GM12865 (cell line): ENCODE measurements at regions not wholly inside any gene's neighbourhood (a gene's known extent, or its start where the extent isn't known, plus 50 kb on each side); places are given as distances from the start of the nearest gene placed in this dataset.

Experiments used
- DNase-seq: peaks from one replicate; pipeline ENCODE4 v3.0.0; 2010; ENCODE audit warnings: low read depth
- H3K4me3 ChIP-seq: 2 replicates; pipeline ENCODE4 v1.5.1; 2011; ENCODE audit warnings: mild to moderate bottlenecking, low read depth, low read length, control low read depth
- CTCF ChIP-seq: IDR thresholded peaks from 2 replicates; pipeline ENCODE4 v1.5.1; 2011; ENCODE audit warnings: low read length, control low read depth, low read depth, inconsistent platforms; ENCODE audit not compliant: insufficient read depth; ENCODE audit errors: missing control alignments

- no peak overlapping the region for H3K4me3 ChIP-seq
- no peak for TF ChIP-seq CTCF
- DNase-seq: no peak
Measured at GRCh38 chr3:77772459-77772858, 732.6 kb downstream of the ROBO2 start.

DNA sequence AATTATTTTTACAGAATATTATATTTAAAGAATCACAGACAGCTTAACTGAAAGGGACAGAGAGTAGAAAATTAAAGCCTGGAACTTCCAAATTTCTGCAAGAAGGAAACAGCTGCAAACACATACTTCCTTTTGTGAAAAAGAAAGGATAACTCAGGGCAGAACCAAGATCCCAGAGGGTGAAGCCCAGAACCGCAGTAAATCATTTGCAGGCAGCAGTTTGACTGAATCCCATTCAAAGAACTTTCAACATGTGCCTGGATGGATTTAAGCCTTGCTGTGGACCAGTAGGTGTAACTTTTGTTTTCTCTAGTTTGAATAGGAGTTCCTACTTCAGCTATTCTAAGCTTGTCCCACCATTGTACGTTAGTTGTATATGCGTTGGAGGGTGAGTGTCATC is 733.2 kb downstream of the ROBO2 start:
- no peak overlapping the region for H3K4me3 ChIP-seq
- no peak for DNase-seq
- TF ChIP-seq CTCF: no peak

- H3K4me3 ChIP-seq: no peak overlapping the region
- no peak for DNase-seq
- no peak for TF ChIP-seq CTCF
Measured at GRCh38 chr3:77780278-77780996, 740.5 kb downstream of the ROBO2 start.

- DNase-seq: no peak
- no peak overlapping the region for H3K4me3 ChIP-seq
- TF ChIP-seq CTCF: no peak
Measured at GRCh38 chr3:77786216-77786615, 746.3 kb downstream of the ROBO2 start.

DNA sequence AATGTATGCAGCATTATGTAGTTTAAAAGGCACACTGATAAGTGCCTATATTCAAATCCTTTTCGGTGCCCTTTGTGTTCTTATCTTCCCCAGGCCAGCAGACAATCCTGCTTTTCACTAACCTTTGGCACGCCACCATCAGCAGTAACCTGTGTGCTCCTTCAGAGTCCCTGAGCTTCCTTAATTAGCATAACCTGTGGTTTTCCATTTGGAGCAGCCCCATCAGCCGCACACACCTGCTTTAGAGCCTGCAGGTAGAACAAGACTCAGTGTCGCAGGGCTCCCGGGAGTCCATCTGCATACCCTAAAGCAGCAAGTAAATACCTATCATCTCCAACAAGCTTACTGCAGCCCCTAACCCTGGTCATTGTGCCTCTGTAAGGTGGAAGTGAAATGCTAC is 755.1 kb downstream of the ROBO2 start:
- no peak overlapping the region for H3K4me3 ChIP-seq
- no peak for TF ChIP-seq CTCF
- no peak for DNase-seq

- no peak overlapping the region for H3K4me3 ChIP-seq
Measured at GRCh38 chr3:77799278-77799677, 759.4 kb downstream of the ROBO2 start.

More at GRCh38 chr3:77799278-77799677, 759.4 kb downstream of the ROBO2 start:
- no peak for TF ChIP-seq CTCF
- DNase-seq: no peak
